GM12873 (cell line): ENCODE measurements at regions not wholly inside any gene's neighbourhood (a gene's known extent, or its start where the extent isn't known, plus 50 kb on each side); places are given as distances from the start of the nearest gene placed in this dataset.
A peak's percentile ranks its signal among the peaks of the same experiment; 100 is the strongest.

ENCODE experiments used
- TF ChIP-seq, protein P1 (sequence below): IDR thresholded peaks from 2 replicates; pipeline ENCODE4 v1.5.1; 2012; ENCODE audit warnings: low read depth, mild to moderate bottlenecking, moderate library complexity, low read length, control low read depth; ENCODE audit not compliant: insufficient read depth; ENCODE audit errors: missing control alignments

DNA sequence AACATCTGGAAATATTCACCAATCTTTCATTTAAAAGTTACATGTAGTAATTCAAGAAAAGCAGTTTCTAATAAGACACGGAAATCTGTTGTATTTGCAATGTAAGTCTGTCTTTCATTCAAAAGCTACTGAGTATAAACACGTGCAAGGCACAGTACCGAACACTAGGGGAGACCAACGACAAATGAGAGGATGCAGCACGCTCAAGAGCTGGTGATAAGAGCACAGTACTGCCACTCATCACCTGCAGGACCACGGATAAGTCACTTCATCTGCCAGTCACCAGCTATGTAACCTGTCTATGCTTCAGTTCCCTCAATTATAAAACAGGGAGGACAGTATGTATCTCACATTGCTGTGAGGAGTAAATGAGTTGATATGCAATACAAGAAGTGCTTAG is 67.1 kb downstream of the CLEC18A start:
- TF ChIP-seq, protein P1, sequence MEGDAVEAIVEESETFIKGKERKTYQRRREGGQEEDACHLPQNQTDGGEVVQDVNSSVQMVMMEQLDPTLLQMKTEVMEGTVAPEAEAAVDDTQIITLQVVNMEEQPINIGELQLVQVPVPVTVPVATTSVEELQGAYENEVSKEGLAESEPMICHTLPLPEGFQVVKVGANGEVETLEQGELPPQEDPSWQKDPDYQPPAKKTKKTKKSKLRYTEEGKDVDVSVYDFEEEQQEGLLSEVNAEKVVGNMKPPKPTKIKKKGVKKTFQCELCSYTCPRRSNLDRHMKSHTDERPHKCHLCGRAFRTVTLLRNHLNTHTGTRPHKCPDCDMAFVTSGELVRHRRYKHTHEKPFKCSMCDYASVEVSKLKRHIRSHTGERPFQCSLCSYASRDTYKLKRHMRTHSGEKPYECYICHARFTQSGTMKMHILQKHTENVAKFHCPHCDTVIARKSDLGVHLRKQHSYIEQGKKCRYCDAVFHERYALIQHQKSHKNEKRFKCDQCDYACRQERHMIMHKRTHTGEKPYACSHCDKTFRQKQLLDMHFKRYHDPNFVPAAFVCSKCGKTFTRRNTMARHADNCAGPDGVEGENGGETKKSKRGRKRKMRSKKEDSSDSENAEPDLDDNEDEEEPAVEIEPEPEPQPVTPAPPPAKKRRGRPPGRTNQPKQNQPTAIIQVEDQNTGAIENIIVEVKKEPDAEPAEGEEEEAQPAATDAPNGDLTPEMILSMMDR, result peak; percentile 42
